ENCODE measurements at regions not wholly inside any gene's neighbourhood (a gene's known extent, or its start where the extent isn't known, plus 50 kb on each side); places are given as distances from the start of the nearest gene placed in this dataset.

DNA sequence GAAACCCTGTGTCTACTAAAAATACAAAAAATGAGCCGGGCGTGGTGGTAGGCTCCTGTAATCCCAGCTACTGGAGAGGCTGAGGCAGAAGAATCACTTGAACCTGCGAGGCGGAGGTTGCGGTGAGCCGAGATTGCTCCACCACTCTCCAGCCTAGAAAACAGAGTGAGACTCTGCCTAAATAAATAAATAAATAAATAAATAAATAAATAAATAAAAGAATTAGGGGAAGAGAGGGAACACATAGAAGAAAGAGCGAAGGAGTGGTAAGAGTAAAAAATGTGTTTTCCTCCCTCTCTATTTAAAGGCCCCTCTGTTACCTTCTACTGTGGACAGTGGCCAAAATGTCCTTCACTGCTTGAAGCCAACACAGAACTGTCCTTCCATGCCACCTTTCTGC lies 103.9 kb upstream of the SOX21 start:
- H3K27me3 ChIP-seq (ENCODE audit: insufficient read depth, low read depth, low read length), result no peaks in the 10 kb centered on the region
- TF ChIP-seq SMC3 (conservative IDR thresholded peaks at IDR 0.05; ENCODE audit: poor library complexity) (no peak), POLR2AphosphoS5 (IDR thresholded peaks at IDR 0.05) (no peak), MXI1 (conservative IDR thresholded peaks at IDR 0.05; ENCODE audit: poor library complexity, severe bottlenecking) (no peak)
- no peaks in the 10 kb centered on the region for H3K9me2 ChIP-seq (ENCODE audit: insufficient read depth, low read length)
- H3K9me3 ChIP-seq (ENCODE audit: low read length), result no peaks in the 10 kb centered on the region
- H2AFZ ChIP-seq (ENCODE audit: low read depth, low read length), result no peak overlapping the region
- H3K4me3 ChIP-seq (ENCODE audit: low read length), result no peak overlapping the region
- no peaks in the 10 kb centered on the region for H3K79me2 ChIP-seq (replicated peaks; ENCODE audit: insufficient read depth, low read length)
- no peak overlapping the region for H3K4me2 ChIP-seq (ENCODE audit: low read length)
- no peak overlapping the region for H3K9ac ChIP-seq (ENCODE audit: low read length)
- H3K36me3 ChIP-seq (ENCODE audit: insufficient read depth, low read length), result no peaks in the 10 kb centered on the region
- H3K27ac ChIP-seq (ENCODE audit: low read length), result no peak overlapping the region
- H3F3A ChIP-seq (ENCODE audit: insufficient read depth, low read length, poor library complexity, severe bottlenecking), result no peaks in the 10 kb centered on the region
- no peaks in the 10 kb centered on the region for H4K20me1 ChIP-seq (ENCODE audit: insufficient read depth)

DNA sequence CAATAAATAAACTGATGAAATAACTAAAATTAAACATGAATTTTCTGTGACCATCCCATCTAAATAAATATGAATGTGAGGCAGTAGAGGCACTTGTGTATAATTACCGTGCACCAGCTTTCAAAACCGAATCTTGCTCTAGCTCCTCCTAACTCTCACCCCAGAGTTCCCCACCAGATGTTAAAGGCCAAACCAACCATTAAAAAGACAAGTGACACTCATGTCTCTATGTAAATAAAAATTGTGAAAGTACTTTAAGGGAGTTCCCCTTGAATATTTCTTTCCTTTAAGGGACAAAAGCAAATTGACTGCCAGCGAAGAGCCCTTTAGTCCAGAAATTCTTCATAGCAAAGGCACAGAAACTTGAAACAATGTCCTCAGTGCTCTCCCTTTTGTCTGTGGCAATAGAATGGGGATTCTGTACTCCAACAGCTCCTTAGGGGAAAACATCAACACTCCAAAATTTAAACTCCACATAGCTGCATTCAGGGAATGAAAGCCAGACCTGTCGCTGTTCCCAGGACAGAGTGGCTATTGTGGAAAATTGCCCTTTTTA lies 101.7 kb upstream of the SOX21 start:
- Histone ChIP-seq H3K27ac (ENCODE audit: low read length) (no peak overlapping the region), H3K9me2 (ENCODE audit: insufficient read depth, low read length) (no peaks in the 10 kb centered on the region), H3K79me2 (replicated peaks; ENCODE audit: insufficient read depth, low read length) (no peaks in the 10 kb centered on the region), H4K20me1 (ENCODE audit: insufficient read depth) (no peaks in the 10 kb centered on the region), H3K36me3 (ENCODE audit: insufficient read depth, low read length) (no peaks in the 10 kb centered on the region), H2AFZ (ENCODE audit: low read depth, low read length) (no peak overlapping the region), H3K9ac (ENCODE audit: low read length) (no peak overlapping the region), H3K27me3 (ENCODE audit: insufficient read depth, low read depth, low read length) (no peaks in the 10 kb centered on the region), H3K9me3 (ENCODE audit: low read length) (no peaks in the 10 kb centered on the region), H3K4me2 (ENCODE audit: low read length) (no peak overlapping the region), H3K4me3 (ENCODE audit: low read length) (no peak overlapping the region), H3F3A (ENCODE audit: insufficient read depth, low read length, poor library complexity, severe bottlenecking) (no peaks in the 10 kb centered on the region)
- no peak for TF ChIP-seq MXI1 (conservative IDR thresholded peaks at IDR 0.05; ENCODE audit: poor library complexity, severe bottlenecking)
- no peak for TF ChIP-seq TAF1 (IDR thresholded peaks at IDR 0.05; ENCODE audit: low read depth)
- TF ChIP-seq, protein P1, sequence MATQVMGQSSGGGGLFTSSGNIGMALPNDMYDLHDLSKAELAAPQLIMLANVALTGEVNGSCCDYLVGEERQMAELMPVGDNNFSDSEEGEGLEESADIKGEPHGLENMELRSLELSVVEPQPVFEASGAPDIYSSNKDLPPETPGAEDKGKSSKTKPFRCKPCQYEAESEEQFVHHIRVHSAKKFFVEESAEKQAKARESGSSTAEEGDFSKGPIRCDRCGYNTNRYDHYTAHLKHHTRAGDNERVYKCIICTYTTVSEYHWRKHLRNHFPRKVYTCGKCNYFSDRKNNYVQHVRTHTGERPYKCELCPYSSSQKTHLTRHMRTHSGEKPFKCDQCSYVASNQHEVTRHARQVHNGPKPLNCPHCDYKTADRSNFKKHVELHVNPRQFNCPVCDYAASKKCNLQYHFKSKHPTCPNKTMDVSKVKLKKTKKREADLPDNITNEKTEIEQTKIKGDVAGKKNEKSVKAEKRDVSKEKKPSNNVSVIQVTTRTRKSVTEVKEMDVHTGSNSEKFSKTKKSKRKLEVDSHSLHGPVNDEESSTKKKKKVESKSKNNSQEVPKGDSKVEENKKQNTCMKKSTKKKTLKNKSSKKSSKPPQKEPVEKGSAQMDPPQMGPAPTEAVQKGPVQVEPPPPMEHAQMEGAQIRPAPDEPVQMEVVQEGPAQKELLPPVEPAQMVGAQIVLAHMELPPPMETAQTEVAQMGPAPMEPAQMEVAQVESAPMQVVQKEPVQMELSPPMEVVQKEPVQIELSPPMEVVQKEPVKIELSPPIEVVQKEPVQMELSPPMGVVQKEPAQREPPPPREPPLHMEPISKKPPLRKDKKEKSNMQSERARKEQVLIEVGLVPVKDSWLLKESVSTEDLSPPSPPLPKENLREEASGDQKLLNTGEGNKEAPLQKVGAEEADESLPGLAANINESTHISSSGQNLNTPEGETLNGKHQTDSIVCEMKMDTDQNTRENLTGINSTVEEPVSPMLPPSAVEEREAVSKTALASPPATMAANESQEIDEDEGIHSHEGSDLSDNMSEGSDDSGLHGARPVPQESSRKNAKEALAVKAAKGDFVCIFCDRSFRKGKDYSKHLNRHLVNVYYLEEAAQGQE (IDR thresholded peaks at IDR 0.05; ENCODE audit: borderline replicate concordance), result no peak
- no peak for TF ChIP-seq SMC3 (conservative IDR thresholded peaks at IDR 0.05; ENCODE audit: poor library complexity)
- TF ChIP-seq EP300 (conservative IDR thresholded peaks at IDR 0.05; ENCODE audit: poor library complexity, severe bottlenecking), result no peak
- no peak for TF ChIP-seq EZH2 (IDR thresholded peaks at IDR 0.05; ENCODE audit: borderline replicate concordance, insufficient read depth, low read length, poor library complexity, severe bottlenecking)
- no peak for TF ChIP-seq RAD21 (conservative IDR thresholded peaks at IDR 0.05)
- no peak for TF ChIP-seq POLR2AphosphoS5 (IDR thresholded peaks at IDR 0.05)
- TF ChIP-seq, protein P2, sequence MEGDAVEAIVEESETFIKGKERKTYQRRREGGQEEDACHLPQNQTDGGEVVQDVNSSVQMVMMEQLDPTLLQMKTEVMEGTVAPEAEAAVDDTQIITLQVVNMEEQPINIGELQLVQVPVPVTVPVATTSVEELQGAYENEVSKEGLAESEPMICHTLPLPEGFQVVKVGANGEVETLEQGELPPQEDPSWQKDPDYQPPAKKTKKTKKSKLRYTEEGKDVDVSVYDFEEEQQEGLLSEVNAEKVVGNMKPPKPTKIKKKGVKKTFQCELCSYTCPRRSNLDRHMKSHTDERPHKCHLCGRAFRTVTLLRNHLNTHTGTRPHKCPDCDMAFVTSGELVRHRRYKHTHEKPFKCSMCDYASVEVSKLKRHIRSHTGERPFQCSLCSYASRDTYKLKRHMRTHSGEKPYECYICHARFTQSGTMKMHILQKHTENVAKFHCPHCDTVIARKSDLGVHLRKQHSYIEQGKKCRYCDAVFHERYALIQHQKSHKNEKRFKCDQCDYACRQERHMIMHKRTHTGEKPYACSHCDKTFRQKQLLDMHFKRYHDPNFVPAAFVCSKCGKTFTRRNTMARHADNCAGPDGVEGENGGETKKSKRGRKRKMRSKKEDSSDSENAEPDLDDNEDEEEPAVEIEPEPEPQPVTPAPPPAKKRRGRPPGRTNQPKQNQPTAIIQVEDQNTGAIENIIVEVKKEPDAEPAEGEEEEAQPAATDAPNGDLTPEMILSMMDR (IDR thresholded peaks at IDR 0.05; ENCODE audit: poor library complexity, severe bottlenecking), result no peak
